GM19043 (cell line): ENCODE measurements at regions not wholly inside any gene's neighbourhood (a gene's known extent, or its start where the extent isn't known, plus 50 kb on each side); places are given as distances from the start of the nearest gene placed in this dataset.

ENCODE experiments used
- ATAC-seq: cut with Tn5 transposase; IDR thresholded peaks from one replicate; pipeline ENCODE4 v1.9.1; 2021; ENCODE audit warnings: low read depth; ENCODE audit not compliant: unreplicated experiment

- no peak for ATAC-seq
Measured at GRCh38 chr1:190540366-190540765, 62.7 kb upstream of the BRINP3 start.

DNA sequence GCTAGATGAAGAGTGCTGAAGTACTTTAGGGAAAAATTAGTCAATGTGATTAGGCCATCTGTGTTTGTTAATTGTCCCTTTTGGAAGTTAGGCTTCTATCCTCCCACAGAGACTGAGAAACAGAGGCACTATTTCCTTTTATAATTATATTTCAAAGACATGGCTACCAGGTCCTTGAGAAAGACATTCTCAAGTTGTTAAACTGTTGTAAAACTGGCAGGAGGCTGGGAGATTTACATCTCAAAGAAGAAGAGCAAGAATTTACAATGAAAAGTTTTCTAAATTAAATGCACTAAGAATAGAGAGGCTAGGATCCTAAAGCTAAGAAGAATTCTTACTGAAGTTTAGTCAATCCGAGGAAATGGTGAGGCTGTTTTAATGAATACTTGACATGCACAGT, 74.0 kb upstream of the BRINP3 start:
- ATAC-seq = no peak

- ATAC-seq = no peak
Measured at GRCh38 chr1:190560161-190560681, 82.6 kb upstream of the BRINP3 start.

- no peak for ATAC-seq
Measured at GRCh38 chr1:190563230-190563629, 85.6 kb upstream of the BRINP3 start.

DNA sequence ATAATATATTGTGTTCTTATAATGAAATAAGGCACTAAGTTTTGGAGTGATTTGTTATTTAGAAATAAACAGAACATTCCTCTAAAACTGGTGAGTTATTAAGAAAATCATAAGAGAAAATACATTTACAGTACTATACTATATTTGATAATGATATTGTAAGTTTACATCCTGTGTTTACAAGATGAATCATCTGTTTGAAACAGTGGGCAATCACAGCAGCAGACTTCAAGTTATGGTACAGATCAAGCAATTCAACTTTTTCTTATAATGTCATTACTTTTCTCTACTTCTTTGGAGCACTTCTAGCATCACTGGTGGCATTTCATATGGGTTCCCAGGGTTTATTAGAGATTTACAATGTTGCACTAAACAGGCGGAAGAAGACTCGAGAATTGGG, 86.5 kb upstream of the BRINP3 start:
- ATAC-seq = no peak

DNA sequence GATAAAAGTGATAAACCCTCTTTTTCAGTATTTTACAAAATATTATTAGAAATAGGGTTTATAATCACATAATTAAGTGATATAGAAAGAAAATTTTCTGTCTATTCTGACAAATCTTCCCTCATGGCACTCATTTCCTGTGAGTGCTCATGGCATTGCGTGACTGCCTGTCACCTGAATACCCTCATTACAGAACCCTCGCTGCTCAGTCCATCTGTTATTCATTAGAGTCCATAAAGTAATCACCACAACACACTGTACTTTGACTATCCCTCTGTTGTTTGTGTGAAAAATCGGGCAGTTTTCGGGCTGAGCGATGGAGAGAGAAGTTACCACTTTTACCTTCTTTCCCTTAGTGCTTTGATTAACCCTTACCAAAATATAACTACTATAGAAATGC, 100.4 kb upstream of the BRINP3 start:
- no peak for ATAC-seq

GRCh38 chr1:190578526-190578925, 100.9 kb upstream of the BRINP3 start:
- ATAC-seq = no peak

- no peak for ATAC-seq
Measured at GRCh38 chr1:190579552-190580193, 102.0 kb upstream of the BRINP3 start.

DNA sequence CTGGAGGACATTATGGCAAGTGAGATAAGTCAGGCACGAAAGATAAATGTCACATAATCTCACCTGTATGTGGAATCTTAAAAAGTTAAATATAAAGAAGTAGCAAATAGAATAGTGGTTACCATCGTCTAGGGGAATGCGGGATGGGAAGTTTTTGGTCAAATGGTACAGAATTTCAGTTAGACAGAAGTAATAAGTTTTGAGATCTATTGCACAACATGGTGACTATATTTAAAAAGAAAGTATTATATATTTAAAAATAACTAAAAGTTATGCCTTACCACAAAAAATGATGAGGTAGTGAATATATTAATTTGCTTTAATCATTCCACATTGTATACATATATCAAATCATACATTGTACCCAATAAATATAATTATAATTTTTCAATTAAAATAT, 106.2 kb upstream of the BRINP3 start:
- ATAC-seq = no peak

GRCh38 chr1:190588424-190588823, 110.8 kb upstream of the BRINP3 start:
- ATAC-seq = no peak

DNA sequence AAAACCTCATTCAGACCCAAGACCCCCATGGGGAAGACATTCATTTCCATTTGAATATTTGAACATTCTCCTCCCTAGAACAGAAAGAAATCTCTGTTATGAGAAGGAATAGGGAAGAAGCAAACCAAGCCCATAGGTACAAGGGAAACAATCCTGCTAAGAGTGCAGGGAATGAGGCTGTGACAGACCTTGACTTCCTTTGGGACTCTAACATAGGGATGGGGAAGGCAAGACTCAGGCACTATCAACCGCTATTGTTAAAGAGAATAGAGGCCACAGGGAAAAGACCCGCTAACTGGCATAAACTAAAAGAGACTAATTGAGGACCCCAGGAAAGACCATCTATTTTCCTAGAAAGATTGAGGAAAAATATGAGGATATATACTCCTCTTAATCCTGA, 117.8 kb upstream of the BRINP3 start:
- no peak for ATAC-seq

GRCh38 chr1:190597294-190597693, 119.6 kb upstream of the BRINP3 start:
- ATAC-seq = no peak

DNA sequence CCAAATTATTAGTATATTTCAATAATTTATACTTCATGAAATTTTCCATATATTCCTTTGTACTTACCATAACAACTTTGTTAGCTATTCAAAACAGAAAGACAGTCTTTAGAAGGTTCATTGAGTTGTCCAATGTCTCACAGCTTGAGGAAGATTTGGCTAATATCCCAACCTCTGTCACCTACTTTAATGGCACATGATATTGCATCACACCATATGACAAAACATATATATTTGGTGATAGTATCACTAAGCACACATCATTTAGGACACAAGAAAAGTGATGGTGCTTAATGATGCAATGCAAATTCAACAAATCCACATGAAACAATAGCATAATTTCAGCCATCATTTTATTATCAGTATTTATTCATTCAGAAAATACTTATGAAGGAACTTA, 122.0 kb upstream of the BRINP3 start:
- no peak for ATAC-seq

DNA sequence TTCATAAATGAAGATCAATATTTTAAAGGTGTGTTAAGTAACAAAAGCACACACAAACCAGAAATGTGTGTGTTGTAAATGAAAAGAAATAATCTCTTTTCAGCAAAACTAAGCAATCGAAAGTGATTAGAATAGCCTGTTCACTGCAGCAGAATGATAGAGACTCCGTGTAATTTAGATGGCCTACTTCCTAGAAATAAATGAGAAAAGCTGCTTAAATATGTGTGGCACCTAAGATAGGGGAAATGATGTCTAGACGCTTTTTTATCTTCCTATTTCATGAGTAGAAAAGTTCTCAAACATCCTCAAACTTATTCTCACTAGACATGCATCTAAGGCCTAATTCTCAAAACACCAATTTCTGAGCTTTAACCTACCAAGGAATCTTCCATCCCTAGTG, 124.7 kb upstream of the BRINP3 start:
- ATAC-seq = no peak

GRCh38 chr1:190608282-190608681, 130.6 kb upstream of the BRINP3 start:
- ATAC-seq = no peak

- ATAC-seq = no peak
Measured at GRCh38 chr1:190615818-190616217, 138.2 kb upstream of the BRINP3 start.

DNA sequence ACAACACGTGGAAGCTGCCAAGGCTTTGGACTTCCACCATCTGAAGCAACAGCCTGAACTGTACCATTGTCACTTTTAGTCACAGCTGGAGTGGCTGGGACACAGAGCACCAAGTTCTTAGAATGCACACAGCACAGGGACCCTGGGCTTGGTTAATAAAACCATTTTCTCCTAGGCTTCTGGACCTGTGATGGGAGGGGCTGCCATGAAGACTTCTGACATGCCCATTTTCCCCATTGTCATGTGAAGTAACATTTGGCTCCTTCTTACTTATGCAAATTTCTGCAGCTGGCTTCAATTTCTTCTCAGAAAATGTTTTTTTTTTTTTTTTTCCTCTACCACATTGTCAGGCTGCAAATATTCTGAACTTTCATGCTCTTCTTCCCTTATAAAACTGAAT, 138.6 kb upstream of the BRINP3 start:
- ATAC-seq = no peak

- no peak for ATAC-seq
Measured at GRCh38 chr1:190619724-190620123, 142.1 kb upstream of the BRINP3 start.

- no peak for ATAC-seq
Measured at GRCh38 chr1:190633488-190633887, 155.8 kb upstream of the BRINP3 start.

GRCh38 chr1:190634134-190634533, 156.5 kb upstream of the BRINP3 start:
- ATAC-seq = no peak

- no peak for ATAC-seq
Measured at GRCh38 chr1:190649553-190649952, 171.9 kb upstream of the BRINP3 start.

GRCh38 chr1:190658907-190659306, 181.2 kb upstream of the BRINP3 start:
- ATAC-seq = no peak

- no peak for ATAC-seq
Measured at GRCh38 chr1:190663962-190664361, 186.3 kb upstream of the BRINP3 start.
